DND-41 (cell line): ENCODE measurements at regions not wholly inside any gene's neighbourhood (a gene's known extent, or its start where the extent isn't known, plus 50 kb on each side); places are given as distances from the start of the nearest gene placed in this dataset.

Experiments
- ATAC-seq: fragments of 200-7000 bp; cut with Tn5 transposase; 3 replicates; pipeline ENCODE4 v1.9.1; 2021; ENCODE audit warnings: low read depth; ENCODE audit not compliant: insufficient read depth
- DNase-seq: peaks from one replicate; pipeline ENCODE4 v3.0.0-alpha.2; 2020
- H2AFZ ChIP-seq: 2 replicates; pipeline ENCODE4 v1.6.0; 2012; ENCODE audit warnings: low read depth, low read length
- H3K27ac ChIP-seq: 2 replicates; pipeline ENCODE4 v1.5.1; 2012; ENCODE audit warnings: low read length, inconsistent platforms
- H3K27me3 ChIP-seq: fragments of 200-600 bp; sonication (generic); 2 replicates; pipeline ENCODE4 v1.6.0; 2012; ENCODE audit warnings: low read length, mild to moderate bottlenecking, inconsistent platforms; ENCODE audit not compliant: insufficient read depth, poor library complexity
- H3K36me3 ChIP-seq: 2 replicates; pipeline ENCODE4 v1.5.1; 2012; ENCODE audit warnings: low read length, inconsistent platforms; ENCODE audit not compliant: insufficient read depth
- H3K4me1 ChIP-seq: 2 replicates; pipeline ENCODE4 v1.5.1; 2012; ENCODE audit warnings: mild to moderate bottlenecking, low read length; ENCODE audit not compliant: insufficient read depth
- H3K4me2 ChIP-seq: 2 replicates; pipeline ENCODE4 v1.6.0; 2012; ENCODE audit warnings: mild to moderate bottlenecking, moderate library complexity, low read length, inconsistent platforms; ENCODE audit not compliant: insufficient read depth
- H3K4me3 ChIP-seq, 2 experiments: fragments of 200-600 bp in 1 of 2; shearing (Covaris generic) in 1 of 2; 2 replicates each; pipeline ENCODE4 v1.5.1; 2012 to 2016; ENCODE audit warnings: inconsistent platforms in 2 of 2, low read length in 2 of 2, mild to moderate bottlenecking in 2 of 2, low read depth in 1 of 2, moderate library complexity in 1 of 2
- H3K79me2 ChIP-seq: 2 replicates; pipeline ENCODE4 v1.6.0; 2012; ENCODE audit warnings: low read length, inconsistent platforms; ENCODE audit not compliant: insufficient read depth
- H3K9ac ChIP-seq: 2 replicates; pipeline ENCODE4 v1.6.0; 2012; ENCODE audit warnings: low read depth, mild to moderate bottlenecking, inconsistent platforms, low read length, moderate library complexity
- H3K9me3 ChIP-seq: 2 replicates; pipeline ENCODE4 v1.5.1; 2012; ENCODE audit warnings: low read length, moderate library complexity, mild to moderate bottlenecking, inconsistent platforms; ENCODE audit not compliant: insufficient read depth, severe bottlenecking
- H4K20me1 ChIP-seq: 2 replicates; pipeline ENCODE4 v1.6.0; 2012; ENCODE audit warnings: low read length; ENCODE audit not compliant: insufficient read depth
- EZH2 ChIP-seq: IDR thresholded peaks from 3 replicates; pipeline ENCODE4 v1.6.1; 2012; ENCODE audit warnings: borderline replicate concordance, low read depth, mild to moderate bottlenecking, moderate library complexity, low read length, inconsistent platforms; ENCODE audit not compliant: severe bottlenecking
- TF ChIP-seq, protein P1 (sequence below): IDR thresholded peaks from 2 replicates; pipeline ENCODE4 v1.5.1; 2012; ENCODE audit warnings: borderline replicate concordance, low read length, moderate library complexity, mild to moderate bottlenecking; ENCODE audit not compliant: poor library complexity, severe bottlenecking; ENCODE audit errors: extremely low read depth

DNA sequence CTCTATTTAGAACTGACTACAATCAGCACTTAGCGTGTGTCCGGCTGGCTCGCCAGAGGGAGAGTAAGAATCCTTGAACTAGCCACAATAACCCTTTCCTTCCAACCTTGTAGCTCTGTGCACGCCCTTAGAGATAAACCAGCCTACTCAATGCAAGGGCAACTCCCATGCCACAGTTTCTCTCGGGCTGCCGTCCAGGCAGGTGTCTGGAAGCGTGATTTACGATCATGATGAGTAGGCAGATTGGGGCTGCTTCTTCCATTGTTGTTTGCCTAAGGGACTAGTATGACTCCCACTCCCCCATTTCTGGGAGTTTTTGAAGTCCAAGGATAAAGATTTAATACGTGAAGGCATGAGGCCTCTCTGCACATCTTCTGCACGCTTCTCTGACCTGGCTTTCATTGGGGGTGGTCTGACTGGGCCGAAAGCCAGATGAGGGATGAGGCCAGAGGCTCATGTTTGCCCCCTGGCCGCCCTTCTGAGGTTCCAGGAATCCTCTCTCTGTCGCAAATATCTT, 134.0 kb upstream of the MYO10 start:
- Histone ChIP-seq H4K20me1 (no peaks in the 10 kb centered on the region), H3K36me3 (no peaks in the 10 kb centered on the region), H3K27me3 (no peaks in the 10 kb centered on the region), H3K27ac (no peak overlapping the region), H3K9ac (no peak overlapping the region), H3K4me1 (no peaks in the 10 kb centered on the region), H3K4me2 (no peak overlapping the region), H3K79me2 (no peaks in the 10 kb centered on the region), H3K4me3 (no peak overlapping the region), H3K9me3 (no peaks in the 10 kb centered on the region), H2AFZ (no peak overlapping the region)
- ATAC-seq (no peak), DNase-seq (no peak)
- TF ChIP-seq EZH2, result no peak
- TF ChIP-seq, protein P1, sequence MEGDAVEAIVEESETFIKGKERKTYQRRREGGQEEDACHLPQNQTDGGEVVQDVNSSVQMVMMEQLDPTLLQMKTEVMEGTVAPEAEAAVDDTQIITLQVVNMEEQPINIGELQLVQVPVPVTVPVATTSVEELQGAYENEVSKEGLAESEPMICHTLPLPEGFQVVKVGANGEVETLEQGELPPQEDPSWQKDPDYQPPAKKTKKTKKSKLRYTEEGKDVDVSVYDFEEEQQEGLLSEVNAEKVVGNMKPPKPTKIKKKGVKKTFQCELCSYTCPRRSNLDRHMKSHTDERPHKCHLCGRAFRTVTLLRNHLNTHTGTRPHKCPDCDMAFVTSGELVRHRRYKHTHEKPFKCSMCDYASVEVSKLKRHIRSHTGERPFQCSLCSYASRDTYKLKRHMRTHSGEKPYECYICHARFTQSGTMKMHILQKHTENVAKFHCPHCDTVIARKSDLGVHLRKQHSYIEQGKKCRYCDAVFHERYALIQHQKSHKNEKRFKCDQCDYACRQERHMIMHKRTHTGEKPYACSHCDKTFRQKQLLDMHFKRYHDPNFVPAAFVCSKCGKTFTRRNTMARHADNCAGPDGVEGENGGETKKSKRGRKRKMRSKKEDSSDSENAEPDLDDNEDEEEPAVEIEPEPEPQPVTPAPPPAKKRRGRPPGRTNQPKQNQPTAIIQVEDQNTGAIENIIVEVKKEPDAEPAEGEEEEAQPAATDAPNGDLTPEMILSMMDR, result no peak

DNA sequence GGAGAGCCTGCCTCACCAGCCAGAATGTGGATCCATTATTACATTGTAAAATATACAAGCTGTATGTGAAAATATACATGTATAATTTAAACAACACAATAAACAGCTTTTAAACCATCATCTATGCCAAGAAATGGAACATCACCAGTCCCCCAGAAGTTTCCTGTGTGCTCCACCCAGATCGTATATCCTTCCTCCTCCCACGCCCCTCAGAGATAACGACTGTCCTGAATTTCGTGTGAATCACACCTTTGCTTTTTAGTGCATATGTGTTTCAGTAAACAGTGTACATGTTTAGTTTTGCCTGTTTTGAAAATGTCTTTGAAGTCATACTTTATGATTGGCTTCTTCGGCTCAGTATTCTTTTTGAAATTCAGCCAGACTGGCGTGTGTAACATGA, 134.6 kb upstream of the MYO10 start:
- no peaks in the 10 kb centered on the region for H3K27me3 ChIP-seq
- H3K36me3 ChIP-seq, result no peaks in the 10 kb centered on the region
- no peak overlapping the region for H3K27ac ChIP-seq
- no peak overlapping the region for H3K4me3 ChIP-seq
- H3K79me2 ChIP-seq, result no peaks in the 10 kb centered on the region
- no peak overlapping the region for H2AFZ ChIP-seq
- H4K20me1 ChIP-seq, result no peaks in the 10 kb centered on the region
- TF ChIP-seq EZH2, result no peak
- TF ChIP-seq, protein P1, result no peak
- H3K4me2 ChIP-seq, result no peak overlapping the region
- no peak for DNase-seq
- no peaks in the 10 kb centered on the region for H3K9me3 ChIP-seq
- H3K9ac ChIP-seq, result no peak overlapping the region
- ATAC-seq, result no peak
- no peaks in the 10 kb centered on the region for H3K4me1 ChIP-seq

DNA sequence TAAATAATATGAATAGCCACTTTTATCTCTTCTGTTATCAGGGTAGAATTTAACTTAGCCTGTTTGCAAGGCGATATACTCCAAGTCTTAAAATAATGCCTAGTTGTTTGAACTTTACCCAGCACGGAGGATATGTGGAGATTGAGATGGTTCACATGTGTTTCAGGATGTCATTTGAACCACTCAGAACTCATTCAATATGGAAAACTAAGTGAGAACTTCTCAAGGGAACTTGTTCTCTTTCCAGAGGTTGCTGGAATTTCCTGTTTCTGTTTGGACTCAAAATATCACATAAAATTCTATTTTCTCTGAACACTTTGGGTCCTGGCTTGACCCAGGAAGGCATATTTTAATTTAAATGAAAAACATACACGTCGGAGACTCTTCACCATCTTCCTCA, 139.1 kb upstream of the MYO10 start:
- TF ChIP-seq, protein P1, result no peak
- no peak for TF ChIP-seq EZH2
- no peak for ATAC-seq
- no peaks in the 10 kb centered on the region for H3K27me3 ChIP-seq
- no peaks in the 10 kb centered on the region for H3K4me1 ChIP-seq
- H2AFZ ChIP-seq, result no peak overlapping the region
- no peaks in the 10 kb centered on the region for H4K20me1 ChIP-seq
- H3K9me3 ChIP-seq, result no peaks in the 10 kb centered on the region
- no peaks in the 10 kb centered on the region for H3K79me2 ChIP-seq
- no peak overlapping the region for H3K27ac ChIP-seq
- DNase-seq, result no peak
- H3K4me3 ChIP-seq, result no peak overlapping the region
- no peaks in the 10 kb centered on the region for H3K36me3 ChIP-seq
- no peak overlapping the region for H3K9ac ChIP-seq
- H3K4me2 ChIP-seq, result no peak overlapping the region

DNA sequence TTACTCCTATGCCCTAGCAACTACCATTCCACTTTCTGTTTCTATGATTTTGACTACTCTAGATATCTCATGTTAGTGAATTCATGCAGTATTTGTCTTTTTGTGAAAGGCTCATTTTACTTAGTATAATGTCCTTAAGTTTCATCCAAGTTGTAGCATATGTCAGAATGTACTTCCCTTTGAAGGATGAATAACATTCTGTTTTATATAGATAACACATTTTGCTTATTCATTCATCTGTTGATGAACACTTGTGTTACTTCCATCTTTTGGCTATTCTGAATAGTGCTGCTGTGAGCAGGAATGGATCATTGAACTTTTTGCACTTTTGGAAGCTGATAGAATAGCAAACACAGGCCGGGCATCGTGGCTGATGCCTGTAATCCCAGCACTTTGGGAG, 140.2 kb upstream of the MYO10 start:
- Histone ChIP-seq H4K20me1 (no peaks in the 10 kb centered on the region), H3K9me3 (no peaks in the 10 kb centered on the region), H3K27ac (no peak overlapping the region), H3K4me3 (no peak overlapping the region), H3K9ac (no peak overlapping the region), H3K4me1 (no peaks in the 10 kb centered on the region), H3K4me2 (no peak overlapping the region), H3K36me3 (no peaks in the 10 kb centered on the region), H2AFZ (no peak overlapping the region), H3K79me2 (no peaks in the 10 kb centered on the region), H3K27me3 (no peaks in the 10 kb centered on the region)
- ATAC-seq (no peak), DNase-seq (no peak)
- TF ChIP-seq, protein P1, result no peak
- no peak for TF ChIP-seq EZH2
